HG02973 (cell line): ENCODE measurements at regions not wholly inside any gene's neighbourhood (a gene's known extent, or its start where the extent isn't known, plus 50 kb on each side); places are given as distances from the start of the nearest gene placed in this dataset.
A peak's percentile ranks its signal among the peaks of the same experiment; 100 is the strongest.
"Not testable (repeated sequence)": the region's sequence is repeated elsewhere in the genome, so short reads cannot be mapped to it uniquely, and the experiment has no call there.

Experiments used
- ATAC-seq: cut with Tn5 transposase; IDR thresholded peaks from one replicate; pipeline ENCODE4 v1.9.1; 2021; ENCODE audit warnings: moderate library complexity; ENCODE audit not compliant: unreplicated experiment

- ATAC-seq, result no peak
Measured at GRCh38 chr2:84373391-84373790, 85.7 kb downstream of the SUCLG1 start.

GRCh38 chr2:84362541-84362940 lies 96.5 kb downstream of the SUCLG1 start:
- no peak for ATAC-seq

GRCh38 chr2:84338069-84338468 lies 121.0 kb downstream of the SUCLG1 start:
- ATAC-seq, result no peak

GRCh38 chr2:84327645-84328249 lies 131.3 kb downstream of the SUCLG1 start:
- ATAC-seq, result no peak

GRCh38 chr2:84326831-84327432 lies 132.1 kb downstream of the SUCLG1 start:
- ATAC-seq, result no peak

- ATAC-seq, result no peak
Measured at GRCh38 chr2:84323890-84324289, 135.2 kb downstream of the SUCLG1 start.

- ATAC-seq, result no peak
Measured at GRCh38 chr2:84320940-84321339, 138.1 kb downstream of the SUCLG1 start.

GRCh38 chr2:84319581-84319980 lies 139.5 kb downstream of the SUCLG1 start:
- no peak for ATAC-seq

GRCh38 chr2:84317135-84317534 lies 141.9 kb downstream of the SUCLG1 start:
- no peak for ATAC-seq

GRCh38 chr2:84314901-84315330 lies 144.2 kb downstream of the SUCLG1 start:
- ATAC-seq, result peak; percentile 96

GRCh38 chr2:84314250-84314649 lies 144.8 kb downstream of the SUCLG1 start:
- ATAC-seq, result no peak

GRCh38 chr2:84309281-84309680 lies 149.8 kb downstream of the SUCLG1 start:
- no peak for ATAC-seq

- no peak for ATAC-seq
Measured at GRCh38 chr2:84306361-84306760, 152.7 kb downstream of the SUCLG1 start.

- ATAC-seq, result peak; percentile 97
Measured at GRCh38 chr2:84302513-84303412, 156.3 kb downstream of the SUCLG1 start.

GRCh38 chr2:84301717-84302116 lies 157.4 kb downstream of the SUCLG1 start:
- no peak for ATAC-seq

GRCh38 chr2:84300696-84301029 lies 158.4 kb downstream of the SUCLG1 start:
- no peak for ATAC-seq

- not testable (repeated sequence) for ATAC-seq
Measured at GRCh38 chr2:84300001-84300695, 158.9 kb downstream of the SUCLG1 start.

GRCh38 chr2:84299211-84299775 lies 159.8 kb downstream of the SUCLG1 start:
- no peak for ATAC-seq

GRCh38 chr2:84297155-84297554 lies 161.9 kb downstream of the SUCLG1 start:
- no peak for ATAC-seq

- no peak for ATAC-seq
Measured at GRCh38 chr2:84293791-84294380, 165.2 kb downstream of the SUCLG1 start.

GRCh38 chr2:84292545-84292944 lies 166.5 kb downstream of the SUCLG1 start:
- ATAC-seq, result no peak
